ENCODE measurements at regions not wholly inside any gene's neighbourhood (a gene's known extent, or its start where the extent isn't known, plus 50 kb on each side); places are given as distances from the start of the nearest gene placed in this dataset.

GRCh38 chr10:6918305-6918704 is 338.2 kb upstream of the PRKCQ start:
- no peak overlapping the region for H3K4me2 ChIP-seq (ENCODE audit: insufficient read depth, insufficient read length, low read length)
- H2AK5ac ChIP-seq (ENCODE audit: insufficient read length, low read length): no peak overlapping the region
- Mint-ChIP-seq H3K27ac (no peak overlapping the region; a peak in 1 of 7 replicates), H3K4me3 (no peak overlapping the region), H3K4me1 (peaks cover 7 to 20% of the 10 kb centered on the region in 2 experiments), H3K9me3 (0 out of 5 replicates have a peak, but pooled peaks cover 0 to 2% of the 10 kb centered on the region in 2 experiments), H3K36me3 (ENCODE audit: insufficient read depth in 1 of 3, low read depth in 3 of 3) (peaks cover 0 to 7% (median 0%) of the 10 kb centered on the region in 3 experiments; a peak in 1 of 7 replicates), H3K27me3 (ENCODE audit: low read depth) (peaks cover 2% of the 10 kb centered on the region; the same call in 1 of the 2 replicates)
- no peak overlapping the region for H3K27ac ChIP-seq (ENCODE audit: insufficient read length, low read depth, low read length)
- peak; percentile 67 for TF ChIP-seq CTCF (conservative IDR thresholded peaks at IDR 0.05)
- no peaks in the 10 kb centered on the region for H3K79me1 ChIP-seq (ENCODE audit: insufficient read depth, low read depth, low read length, poor library complexity, severe bottlenecking)
- DNase-seq: peak; percentile 60
- H3K79me2 ChIP-seq (ENCODE audit: insufficient read depth, low read length): 0 out of 2 replicates have a peak, but pooled peaks cover 2% of the 10 kb centered on the region
- H4K8ac ChIP-seq (replicated peaks; ENCODE audit: insufficient read length, low read depth, low read length): no peak overlapping the region
- no peak overlapping the region for H2BK15ac ChIP-seq (ENCODE audit: low read depth, low read length)
- no peak overlapping the region for H3K23ac ChIP-seq (ENCODE audit: insufficient read length, low read depth, low read length)
- H2BK20ac ChIP-seq (ENCODE audit: low read depth, low read length, poor library complexity, severe bottlenecking): no peak overlapping the region
- no peak overlapping the region for H4K5ac ChIP-seq (ENCODE audit: insufficient read length, low read depth, low read length)
- 0 out of 2 replicates have a peak, but pooled peaks cover 3% of the 10 kb centered on the region for H3K4me1 ChIP-seq (ENCODE audit: insufficient read depth, low read length)
- no CpG with 5 or more reads among the region's 6 CpGs for WGBS (ENCODE audit: extremely low coverage, insufficient read length, low lambda C conversion rate)
- no peak overlapping the region for H2BK5ac ChIP-seq (ENCODE audit: insufficient read length, low read length)
- H3T11ph ChIP-seq (ENCODE audit: low read length): no peak overlapping the region
- H3K4ac ChIP-seq (ENCODE audit: low read depth, low read length): no peak overlapping the region
- H2BK120ac ChIP-seq (ENCODE audit: low read depth, low read length, poor library complexity, severe bottlenecking): no peak overlapping the region
- H3K9me3 ChIP-seq (ENCODE audit: control insufficient read depth, low read depth, low read length): no peaks in the 10 kb centered on the region
- H3K27me3 ChIP-seq (ENCODE audit: insufficient read depth, low read length): no peaks in the 10 kb centered on the region
- H2AFZ ChIP-seq (ENCODE audit: low read length): no peak overlapping the region
- H3K56ac ChIP-seq (ENCODE audit: insufficient read length, low read depth, low read length): no peak overlapping the region
- H3K9ac ChIP-seq (ENCODE audit: extremely low read depth, insufficient read length, low read length): no peak overlapping the region
- no peak overlapping the region for H4K91ac ChIP-seq (ENCODE audit: insufficient read length, low read depth, low read length)
- H3K18ac ChIP-seq (ENCODE audit: insufficient read length, low read depth, low read length): no peak overlapping the region
- no peaks in the 10 kb centered on the region for H4K20me1 ChIP-seq (ENCODE audit: control insufficient read depth, insufficient read depth, insufficient read length)
- H3K14ac ChIP-seq (ENCODE audit: insufficient read depth, low read length): no peak overlapping the region
- H2BK12ac ChIP-seq (ENCODE audit: insufficient read length, low read depth, low read length): no peak overlapping the region
- H3K23me2 ChIP-seq (ENCODE audit: insufficient read length, low read depth, low read length, poor library complexity, severe bottlenecking): no peaks in the 10 kb centered on the region

All from H9 (cell line).